ENCODE measurements at regions not wholly inside any gene's neighbourhood (a gene's known extent, or its start where the extent isn't known, plus 50 kb on each side); places are given as distances from the start of the nearest gene placed in this dataset.
"Not testable (repeated sequence)": the region's sequence is repeated elsewhere in the genome, so short reads cannot be mapped to it uniquely, and the experiment has no call there.

DNA sequence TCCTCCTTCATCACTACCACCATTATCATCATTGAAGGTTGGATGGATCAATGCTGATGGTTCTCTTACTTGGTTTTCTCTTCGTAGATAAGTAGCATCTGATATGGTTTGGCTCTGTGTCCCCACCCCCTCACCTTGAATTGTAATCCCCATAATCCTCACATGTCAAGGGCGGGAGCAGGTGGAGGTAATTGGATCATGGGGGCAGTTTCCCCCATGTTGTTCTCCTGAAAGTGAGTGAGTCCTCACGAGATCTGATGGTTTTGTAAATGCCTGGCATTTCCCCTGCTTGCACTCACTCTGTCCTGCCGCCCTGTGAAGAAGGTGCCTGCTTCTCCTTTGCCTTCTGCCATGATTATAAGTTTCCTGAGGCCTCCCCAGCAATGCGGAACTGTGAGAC lies 172.4 kb upstream of the PWP1 start:
- DNase-seq = no peak

DNA sequence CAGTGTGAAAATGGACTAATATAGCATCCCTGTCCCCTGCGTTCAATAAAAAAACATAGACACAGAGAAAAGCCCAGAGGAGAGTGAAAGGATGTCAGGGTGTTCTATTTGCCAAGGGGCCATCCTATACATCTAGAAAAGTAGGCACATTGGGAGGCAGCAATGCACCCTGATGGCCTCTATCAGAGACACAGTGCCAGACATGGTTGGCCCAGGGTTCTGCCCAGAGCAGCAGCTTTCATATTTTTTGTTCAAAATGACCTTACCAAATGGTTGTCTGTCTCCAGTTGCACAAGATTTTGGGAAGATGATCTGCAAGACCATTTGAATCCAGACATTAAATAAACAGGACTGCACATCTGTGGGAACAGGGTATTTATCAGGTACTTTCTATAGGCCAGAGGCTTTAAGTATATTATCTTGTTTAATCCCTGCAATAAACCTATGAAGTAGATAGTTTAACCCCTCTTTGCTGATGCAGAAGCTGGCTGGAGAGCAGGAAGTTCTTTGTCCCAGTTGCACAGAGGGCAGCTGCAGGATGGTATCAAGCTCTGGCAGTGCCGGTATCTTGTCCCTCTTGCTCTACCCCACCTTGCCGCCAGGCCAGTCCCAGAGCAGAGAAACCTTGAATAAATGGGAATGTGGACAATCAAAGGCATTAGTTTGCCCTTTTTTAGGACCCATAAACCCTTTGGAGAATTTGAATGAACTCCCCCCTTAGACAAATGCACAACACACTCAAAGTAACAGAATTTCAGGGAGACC lies 171.8 kb upstream of the PWP1 start:
- DNase-seq = no peak

DNA sequence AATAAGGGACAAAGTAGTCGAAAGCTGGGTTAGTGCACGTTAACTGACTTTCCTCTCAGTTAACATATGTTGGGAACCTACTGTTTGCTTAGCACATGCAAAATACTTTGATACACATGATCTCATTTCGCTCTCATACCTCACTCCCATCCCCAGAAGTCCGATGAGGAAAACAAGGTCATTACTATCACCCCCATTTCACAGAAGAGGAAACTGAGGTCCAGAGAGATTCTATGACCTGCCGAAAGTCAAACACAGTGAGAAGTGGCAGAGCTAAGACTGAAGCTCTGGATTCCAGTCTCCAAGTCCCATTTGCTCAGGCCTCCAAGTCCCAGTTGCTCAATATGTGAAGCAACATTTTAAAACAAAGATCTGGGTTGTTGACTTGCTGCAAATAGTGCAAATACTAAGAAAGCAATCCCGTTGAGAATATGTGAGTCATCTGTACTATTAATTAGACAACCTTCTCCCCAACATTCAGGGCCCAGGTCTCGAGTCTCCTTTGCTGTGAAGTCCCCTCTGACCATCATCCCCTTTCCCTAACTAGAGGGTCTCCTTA lies 170.6 kb upstream of the PWP1 start:
- DNase-seq = no peak

DNA sequence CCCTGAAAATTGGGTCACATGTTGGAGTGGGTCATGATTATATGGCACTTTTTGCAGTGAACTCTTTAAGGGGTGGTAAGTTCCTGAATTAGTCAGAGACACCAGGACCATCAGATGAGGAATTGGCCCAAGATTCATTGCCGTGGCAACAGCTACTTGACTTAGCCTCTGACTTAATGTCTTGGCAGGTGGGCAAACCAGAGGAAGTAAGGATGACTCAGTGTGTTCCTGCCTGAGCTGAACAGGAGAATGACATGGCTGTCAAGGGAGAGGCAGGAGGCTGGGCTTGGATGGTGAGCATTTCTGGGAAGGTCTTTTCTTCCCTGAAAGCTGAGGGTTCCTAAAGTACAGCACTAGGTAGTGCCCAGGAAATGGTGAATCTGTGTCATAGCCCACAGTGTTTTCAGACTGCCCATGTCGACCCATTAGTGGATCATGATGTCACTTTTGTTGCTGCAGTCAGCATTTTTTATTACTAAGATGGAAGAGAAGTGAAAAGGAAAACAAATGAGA lies 170.1 kb upstream of the PWP1 start:
- peak; percentile 59 for DNase-seq

DNA sequence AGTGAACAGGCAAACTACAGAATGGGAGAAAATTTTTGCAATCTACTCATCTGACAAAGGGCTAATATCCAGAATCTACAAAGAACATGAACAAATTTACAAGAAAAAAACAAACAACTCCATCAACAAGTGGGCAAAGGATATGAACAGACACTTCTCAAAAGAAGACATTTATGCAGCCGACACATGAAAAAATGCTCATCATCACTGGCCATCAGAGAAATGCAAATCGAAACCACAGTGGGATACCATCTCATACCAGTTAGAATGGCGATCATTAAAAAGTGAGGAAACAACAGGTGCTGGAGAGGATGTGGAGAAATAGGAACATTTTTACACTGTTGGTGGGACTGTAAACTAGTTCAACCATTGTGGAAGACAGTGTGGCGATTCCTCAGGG lies 167.8 kb upstream of the PWP1 start:
- not testable (repeated sequence) for DNase-seq

DNA sequence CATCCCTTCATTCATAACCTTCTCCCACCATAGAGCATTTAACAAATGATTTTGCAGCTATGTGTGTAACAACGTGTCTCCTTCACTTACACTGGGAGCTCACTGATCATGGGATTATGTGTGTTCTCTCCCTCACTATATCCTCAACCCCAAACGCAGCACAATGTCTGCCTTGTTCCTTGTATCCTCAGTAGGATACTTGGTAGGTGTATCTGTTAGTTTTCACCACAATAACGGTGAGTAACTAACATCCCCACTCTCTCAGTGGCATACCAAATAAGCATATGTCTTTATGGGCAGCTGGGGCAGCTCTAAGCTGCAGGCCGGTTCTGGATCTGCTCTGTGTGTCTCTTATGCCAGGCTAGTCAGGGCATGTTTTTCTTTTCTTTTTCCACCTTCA lies 166.7 kb upstream of the PWP1 start:
- DNase-seq = no peak

DNA sequence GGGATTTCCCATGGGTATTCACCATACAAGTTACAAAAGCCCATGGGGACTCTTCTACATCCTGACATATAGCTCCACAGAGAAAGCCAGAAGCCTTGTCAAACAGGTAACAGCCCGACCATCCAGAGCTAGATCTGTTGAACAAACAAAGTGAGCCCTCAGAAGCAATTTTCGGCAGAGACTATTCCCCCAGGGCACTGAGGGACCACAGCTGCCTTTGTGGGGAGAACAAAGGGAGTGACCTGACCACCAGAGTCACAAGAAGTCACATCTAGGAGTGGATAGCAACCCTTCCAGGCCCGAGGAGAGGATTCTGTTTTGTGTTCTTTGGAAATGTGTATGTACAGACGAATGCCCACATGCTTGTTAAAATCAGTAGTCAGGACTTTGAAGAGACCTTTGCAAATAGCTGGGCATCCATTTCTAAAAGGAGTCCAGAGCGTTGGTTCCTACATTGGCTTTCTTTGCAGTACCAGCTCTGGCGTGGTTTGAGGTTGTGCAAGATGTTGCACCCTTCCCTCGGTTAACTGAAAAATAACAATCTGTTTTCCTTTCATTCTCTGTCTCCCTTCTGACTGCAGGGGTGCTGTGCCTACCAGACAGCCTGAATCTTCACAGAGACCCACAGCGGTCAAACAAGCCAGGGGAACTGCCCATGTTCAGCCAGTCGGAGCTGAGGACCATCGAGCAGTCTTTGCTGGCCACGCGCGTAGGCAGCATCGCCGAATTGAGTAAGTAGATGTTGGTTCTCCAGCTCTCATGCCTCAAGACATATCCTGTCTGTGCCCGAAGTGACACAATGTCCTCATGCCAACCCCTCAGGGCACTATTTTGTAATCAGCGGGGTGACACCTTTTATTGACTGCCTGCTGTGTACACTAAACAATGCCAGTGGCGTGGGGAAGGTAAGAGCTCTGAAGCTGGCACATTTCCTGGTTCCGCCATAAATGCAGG lies 165.4 kb upstream of the PWP1 start:
- no peak for DNase-seq

DNA sequence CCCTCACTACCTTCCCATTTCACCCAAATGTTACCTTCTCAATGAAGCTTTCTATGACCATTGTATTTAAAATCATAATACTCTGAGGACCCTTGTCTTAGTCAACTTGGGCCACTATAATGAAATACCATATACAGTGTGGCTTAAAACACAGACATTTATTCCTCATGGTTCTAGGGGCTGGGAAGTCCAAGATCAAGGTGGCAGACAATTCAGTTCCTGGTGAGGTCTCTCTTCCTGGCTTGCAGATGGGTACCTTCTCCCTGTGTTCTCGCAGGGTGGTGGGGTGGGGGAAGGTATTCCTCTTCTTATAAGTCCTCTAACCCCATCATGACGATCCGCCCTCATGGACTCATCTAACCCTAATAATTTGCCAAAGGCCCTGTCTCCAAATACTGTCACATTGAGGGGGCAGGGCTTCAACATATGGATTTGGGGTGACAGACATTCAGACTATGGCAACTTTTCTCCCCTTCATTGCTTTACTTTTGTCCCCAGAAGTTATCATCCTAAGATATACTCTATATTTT lies 163.7 kb upstream of the PWP1 start:
- DNase-seq = no peak

DNA sequence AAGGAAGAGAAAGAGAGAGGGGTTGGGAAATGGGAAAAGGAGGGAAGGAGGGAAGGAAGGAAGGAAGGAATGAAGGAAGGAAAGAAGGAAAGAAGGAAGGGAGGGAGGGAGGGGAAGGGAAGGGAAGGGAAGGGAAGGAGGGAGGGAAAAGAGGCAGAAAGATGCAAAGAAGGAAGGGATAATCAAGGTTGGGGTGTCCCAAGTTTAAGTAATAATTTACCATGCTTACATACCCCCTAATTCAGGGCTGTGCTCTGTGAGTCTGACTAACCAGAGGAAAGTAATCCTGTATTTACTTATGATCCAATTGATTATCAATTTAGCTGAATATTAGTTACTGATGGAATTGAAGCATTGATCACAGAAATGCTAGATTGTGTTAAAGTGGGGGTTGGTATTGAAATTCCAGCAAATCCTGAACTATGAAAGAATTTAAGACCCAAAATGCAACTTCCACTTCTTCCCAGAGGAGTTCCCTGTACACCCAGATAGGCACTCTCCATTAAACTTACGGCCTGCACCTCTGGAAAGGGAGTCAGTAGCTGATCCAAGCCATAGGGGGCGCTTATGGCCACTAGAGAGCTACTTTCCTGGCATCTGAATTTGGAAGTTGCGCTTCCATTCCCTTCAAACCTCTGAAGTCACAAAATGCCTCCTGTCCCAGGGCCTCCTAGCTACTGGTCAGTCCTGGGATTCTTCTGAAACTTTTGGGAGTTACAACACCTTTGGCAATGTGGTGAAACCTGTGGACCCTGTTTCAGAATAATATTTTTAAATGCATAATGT lies 162.7 kb upstream of the PWP1 start:
- no peak for DNase-seq

DNA sequence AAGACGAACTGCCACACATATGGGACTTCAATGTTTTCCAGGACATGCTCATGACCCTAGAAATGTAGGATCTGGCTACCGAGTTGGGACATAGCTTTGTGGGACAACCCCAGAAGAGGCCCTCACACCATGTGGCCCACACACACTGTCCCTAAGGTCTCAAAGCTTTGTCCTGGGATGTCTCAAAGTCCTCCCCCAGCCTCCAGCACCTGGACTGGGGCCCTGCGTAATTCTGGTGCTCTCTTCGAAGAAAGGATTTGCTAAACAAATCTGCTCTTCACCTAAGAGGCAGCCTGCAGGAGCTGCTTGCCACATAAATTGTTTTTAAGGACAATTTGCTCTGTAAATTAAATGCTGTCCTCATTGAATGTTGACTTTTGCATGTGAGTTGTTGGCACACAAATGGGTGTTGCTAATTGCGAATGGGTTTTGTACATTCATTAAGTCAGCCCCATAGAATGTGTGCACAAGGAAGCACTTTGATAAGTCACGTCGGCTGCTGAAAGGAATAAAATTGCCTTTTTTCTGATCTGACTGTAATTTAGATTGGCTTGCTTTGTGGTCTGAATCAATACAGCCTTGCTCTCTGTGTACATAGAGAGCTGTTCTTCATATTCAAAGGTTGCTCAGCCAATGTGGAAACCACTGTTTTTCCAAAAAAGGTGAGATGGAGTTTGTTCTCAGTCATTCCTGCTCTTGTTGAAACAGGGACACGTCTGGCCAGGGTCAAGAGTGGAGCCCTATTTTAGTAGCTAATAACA lies 161.6 kb upstream of the PWP1 start:
- no peak for DNase-seq

DNA sequence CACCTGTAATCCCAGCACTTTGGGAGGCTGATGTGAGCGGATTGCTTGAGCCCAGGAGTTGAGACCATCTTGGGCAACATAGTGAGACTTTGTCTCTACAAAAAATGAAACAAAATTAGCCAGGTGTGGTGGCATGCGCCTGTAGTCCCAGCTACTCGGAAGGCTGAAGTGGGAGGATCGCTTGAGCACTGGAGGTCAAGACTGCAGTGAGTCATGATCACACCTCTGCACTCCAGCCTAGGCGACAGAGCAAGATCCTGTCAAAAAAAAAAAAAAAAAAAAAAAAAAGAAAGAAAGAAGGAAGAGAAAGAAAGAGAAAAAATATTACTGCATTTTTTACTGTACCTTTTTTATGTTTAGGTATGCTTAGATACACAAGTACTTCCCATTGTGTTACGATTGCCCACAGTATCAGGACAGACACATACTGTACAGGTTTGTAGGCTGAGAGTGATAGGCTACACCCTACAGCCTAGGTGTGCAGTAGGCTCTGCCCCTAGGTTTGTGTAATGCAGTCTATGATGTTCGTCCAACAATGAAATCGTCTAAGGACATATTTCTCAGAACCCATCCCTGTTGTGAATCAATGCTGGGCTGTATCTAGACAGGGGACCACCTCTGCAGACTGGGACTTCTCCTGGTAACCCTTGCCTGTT lies 160.4 kb upstream of the PWP1 start:
- DNase-seq = no peak

DNA sequence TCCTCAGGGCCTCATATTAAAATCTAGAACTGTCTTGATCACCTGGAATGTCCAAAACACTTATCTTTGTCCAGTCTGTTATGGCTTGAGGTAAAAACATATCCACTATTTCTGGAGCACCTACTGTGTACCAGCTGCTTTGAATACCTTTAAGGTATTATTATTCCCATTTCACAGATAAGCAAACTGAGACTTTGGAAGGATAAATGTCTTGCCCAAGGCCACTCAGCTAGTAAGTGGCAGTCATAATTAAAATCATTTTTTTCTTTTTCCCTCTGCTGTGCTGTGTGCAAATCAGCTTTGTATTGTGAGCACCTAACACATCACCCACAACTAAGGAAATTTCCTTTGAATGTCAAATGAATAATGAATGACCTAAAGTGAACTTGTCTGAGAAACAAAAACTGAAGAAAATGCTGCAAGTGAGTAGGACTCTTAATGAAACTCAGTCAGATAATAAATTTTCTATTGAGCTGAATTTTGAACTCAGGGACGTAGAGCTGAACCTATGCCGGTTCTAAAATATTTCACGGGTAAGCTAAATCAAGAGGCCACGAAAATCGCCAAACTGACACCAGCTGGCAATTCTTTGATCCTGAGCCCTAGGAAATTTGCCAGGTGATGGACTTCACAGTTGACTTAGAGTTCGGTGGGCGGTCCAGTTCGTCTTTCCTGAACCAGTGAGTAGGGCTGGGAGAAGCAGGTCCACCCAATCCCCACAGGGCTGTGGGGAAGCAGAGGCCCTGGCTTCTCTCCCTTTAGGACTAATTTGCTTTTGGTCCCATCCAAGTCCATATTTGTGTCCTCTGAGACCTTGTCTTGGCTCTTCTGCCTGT lies 159.7 kb upstream of the PWP1 start:
- no peak for DNase-seq

DNA sequence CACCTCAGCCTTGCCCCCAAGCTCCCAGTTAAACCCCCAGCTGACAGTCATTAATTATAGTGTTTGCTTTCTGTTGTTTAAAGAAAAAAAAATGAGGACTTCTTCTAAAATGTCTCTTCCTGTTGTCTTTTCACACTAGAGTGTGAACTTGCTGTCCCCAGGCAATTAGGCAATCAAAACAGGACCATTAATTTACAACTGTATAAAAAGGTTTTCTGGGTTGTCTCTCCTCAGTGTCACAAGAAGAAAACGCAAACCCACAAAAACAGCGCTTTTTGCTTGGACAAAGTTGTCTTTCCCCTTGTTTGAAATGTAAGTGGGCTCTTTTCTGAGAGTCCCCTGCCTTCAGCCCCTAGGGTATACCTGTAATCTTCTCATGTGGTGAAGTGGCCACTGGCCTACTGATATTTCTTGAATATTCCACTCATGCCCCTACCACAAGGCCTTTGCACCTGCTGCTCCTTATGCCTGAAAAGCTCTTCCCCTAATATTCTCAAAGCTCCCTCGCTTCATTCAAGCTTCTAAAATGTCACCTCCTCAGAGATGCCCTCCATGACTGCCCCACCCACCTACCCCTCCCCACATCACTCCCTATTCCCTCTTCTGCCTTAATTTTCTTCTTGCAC lies 158.9 kb upstream of the PWP1 start:
- DNase-seq = no peak

DNA sequence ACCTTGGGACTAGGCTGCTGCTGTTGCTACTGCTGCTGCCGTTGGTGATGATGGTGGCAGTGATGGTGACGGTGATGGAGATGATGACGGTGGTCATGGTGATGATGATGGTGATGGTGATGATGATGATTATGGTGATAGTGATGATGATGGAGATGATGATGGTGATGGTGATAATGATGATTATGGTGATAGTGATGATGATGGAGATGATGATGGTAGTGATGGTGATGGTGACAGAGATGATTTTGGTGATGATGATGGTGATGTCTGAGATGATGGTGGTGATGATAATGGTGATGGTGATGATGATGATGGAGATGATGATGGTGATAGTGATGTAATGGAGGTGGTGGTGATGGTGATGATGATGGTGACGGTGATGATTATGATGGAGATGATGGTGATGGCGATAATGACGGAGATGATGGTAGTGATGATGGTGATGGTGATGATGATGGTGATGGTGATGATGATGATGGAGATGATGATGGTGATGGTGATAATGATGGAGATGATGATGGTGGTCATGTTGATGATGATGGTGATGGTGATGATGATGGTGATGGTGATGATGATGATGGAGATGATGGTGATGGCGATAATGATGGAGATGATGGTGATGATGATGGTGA lies 156.8 kb upstream of the PWP1 start:
- no peak for DNase-seq

DNA sequence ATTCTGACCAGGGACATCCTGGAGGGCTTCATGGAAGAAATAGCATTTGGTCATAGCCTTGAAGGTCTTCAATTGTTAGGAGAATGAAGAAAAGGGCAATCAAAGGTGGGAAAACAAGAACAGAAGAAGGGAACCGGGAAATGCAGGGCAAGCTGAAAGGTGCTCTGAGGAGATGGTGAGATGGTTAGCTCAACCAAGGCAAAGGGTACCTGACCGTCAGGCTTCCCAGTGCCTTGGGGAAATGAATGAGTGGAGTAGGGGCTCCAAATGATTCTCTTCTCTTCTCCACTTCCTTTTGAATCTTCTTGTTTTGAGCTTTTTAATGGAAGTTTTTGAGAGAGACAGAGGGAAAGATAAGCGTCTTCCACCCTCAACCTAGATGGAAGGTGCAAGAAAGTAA lies 155.6 kb upstream of the PWP1 start:
- DNase-seq = no peak

DNA sequence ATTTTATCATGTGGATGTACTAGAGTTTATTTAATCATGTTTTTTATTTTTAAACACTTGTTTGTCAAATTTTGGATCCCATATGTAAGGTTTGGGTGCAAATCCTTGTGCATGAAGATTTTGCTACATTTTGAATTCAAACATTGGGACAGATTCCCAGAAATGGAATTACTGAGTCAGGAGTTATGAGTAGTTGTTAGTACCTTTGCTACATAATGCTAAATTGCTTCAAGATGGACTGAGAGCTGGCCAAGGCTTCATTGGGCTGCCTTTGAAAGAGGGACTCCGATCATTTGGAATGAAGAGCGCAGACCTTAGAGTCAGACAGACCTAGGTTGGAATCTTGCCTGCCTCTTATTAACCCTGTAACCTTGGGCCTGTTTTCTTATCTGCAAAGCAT lies 154.9 kb upstream of the PWP1 start:
- DNase-seq = no peak

DNA sequence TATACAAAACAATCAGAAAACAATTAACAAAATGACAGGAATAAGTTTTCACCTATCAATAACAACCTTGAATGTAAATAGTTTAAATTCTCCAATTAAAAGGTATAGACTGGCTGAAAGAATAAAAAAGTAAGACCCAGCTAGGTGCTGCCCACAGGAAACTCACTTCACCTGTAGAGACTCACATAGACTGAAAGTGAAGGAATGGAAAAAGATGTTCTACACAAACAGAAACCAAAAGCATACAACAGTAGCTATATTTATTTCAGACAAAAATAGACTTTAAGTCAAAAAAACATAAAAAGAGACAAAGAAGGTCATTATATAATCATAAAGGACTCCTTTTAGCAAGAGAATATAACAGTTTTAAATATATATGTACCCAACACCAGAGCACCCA lies 152.4 kb upstream of the PWP1 start:
- no peak for DNase-seq

DNA sequence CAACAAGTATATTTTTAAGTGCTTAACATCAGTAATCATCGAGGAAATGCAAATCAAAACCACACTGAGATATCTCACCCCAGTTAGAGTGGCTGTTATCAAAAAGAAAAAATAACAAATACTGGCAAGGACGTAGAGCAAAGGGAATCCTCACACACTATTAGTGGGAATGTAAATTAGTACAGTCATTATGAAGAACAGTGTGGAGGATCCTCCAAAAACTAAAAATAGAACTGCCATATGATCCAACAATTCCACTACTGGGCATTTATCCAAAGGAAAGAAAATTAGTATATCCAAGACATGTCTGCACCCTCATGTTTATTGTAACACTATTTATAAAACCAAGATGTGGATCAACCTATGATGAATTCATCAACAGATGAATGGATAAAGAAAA lies 149.0 kb upstream of the PWP1 start:
- DNase-seq = no peak

DNA sequence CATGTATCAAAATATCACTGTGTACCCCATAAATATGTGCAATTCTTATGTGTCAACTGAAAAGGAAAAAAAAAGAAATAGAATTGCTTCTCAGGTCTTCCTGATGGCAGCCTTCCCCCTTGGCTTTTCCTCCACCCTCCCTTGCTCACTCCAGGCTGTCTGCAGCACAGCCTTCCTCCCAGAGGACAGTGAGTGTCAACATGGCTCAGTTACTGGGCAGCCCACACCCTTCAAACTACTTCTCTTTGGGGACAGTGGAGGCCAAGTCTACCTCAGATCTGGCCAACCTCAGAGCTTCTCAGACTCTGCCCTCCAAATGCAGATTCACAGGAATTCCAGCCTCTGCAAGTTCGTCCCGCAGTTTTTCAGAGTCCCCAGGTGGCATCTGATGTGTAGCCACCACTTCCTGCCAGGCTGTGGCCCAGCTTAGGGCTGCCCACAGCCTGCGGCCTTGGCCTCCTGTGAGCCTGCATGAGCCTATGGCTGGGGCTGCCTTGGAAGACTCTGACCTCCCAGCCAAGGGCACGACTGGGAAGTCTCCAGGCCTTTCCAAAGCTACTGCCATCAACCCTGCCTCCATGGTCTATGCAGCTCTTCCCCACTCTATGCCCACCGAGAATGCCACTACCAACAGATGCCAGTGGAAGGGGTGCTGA lies 148.0 kb upstream of the PWP1 start:
- no peak for DNase-seq
